GM18519 (cell line): ENCODE measurements at regions not wholly inside any gene's neighbourhood (a gene's known extent, or its start where the extent isn't known, plus 50 kb on each side); places are given as distances from the start of the nearest gene placed in this dataset.
"Not testable (repeated sequence)": the region's sequence is repeated elsewhere in the genome, so short reads cannot be mapped to it uniquely, and the experiment has no call there.

ENCODE experiments used
- ATAC-seq: cut with Tn5 transposase; IDR thresholded peaks from one replicate; pipeline ENCODE4 v1.9.1; 2021; ENCODE audit warnings: mild to moderate bottlenecking, moderate library complexity; ENCODE audit not compliant: unreplicated experiment, low FRiP score

DNA sequence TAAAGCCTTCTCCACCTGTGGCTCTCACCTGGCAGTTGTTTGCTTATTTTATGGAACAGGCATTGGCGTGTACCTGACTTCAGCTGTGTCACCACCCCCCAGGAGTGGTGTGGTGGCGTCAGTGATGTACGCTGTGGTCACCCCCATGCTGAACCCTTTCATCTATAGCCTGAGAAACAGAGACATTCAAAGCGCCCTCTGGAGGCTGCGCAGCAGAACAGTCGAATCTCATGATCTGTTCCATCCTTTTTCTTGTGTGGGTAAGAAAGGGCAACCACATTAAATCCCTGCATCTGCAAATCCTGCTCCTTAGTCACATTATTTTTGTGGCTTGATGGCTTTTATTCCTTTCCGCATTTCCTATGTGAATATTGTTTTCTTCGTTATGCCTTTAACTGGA, 672.8 kb upstream of the PCDH9 start:
- not testable (repeated sequence) for ATAC-seq

DNA sequence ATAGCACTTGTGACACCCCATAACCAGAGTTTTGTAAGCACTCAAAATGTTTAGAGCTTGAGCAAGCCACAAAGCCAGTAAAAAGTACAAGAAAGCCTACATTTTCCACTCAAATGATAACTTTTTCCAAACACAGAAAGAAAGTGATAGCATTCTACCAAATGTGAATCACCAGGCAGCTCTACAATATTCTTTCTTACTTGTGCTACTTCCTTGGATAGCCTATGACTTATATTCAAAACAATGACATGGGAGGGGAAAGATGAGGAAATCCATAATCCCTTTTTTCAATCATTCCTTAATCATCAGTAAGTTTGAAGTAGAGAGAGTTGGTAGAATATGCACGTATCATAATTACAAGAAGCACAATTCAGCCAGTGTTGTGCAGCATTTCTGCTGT, 650.8 kb upstream of the PCDH9 start:
- ATAC-seq: no peak

DNA sequence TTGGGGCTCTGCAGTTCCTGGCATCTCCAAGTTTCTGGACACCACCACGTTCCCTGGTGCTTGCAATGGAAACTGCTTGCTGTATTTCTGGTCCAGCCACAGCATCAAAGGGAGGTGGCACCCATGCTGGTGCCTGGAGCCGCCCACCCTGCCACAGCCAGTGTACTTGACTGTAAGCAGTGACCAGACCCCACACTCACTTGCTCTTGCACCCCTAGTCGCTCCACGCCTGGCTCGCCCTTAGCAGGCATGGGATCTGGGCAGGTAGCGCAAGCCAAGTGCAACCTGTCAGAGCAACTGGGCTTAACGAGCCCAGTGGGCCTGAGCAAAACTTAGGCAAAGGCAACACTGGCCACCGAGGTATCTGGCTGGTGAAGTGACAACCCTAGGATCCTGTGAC, 648.2 kb upstream of the PCDH9 start:
- ATAC-seq: no peak

DNA sequence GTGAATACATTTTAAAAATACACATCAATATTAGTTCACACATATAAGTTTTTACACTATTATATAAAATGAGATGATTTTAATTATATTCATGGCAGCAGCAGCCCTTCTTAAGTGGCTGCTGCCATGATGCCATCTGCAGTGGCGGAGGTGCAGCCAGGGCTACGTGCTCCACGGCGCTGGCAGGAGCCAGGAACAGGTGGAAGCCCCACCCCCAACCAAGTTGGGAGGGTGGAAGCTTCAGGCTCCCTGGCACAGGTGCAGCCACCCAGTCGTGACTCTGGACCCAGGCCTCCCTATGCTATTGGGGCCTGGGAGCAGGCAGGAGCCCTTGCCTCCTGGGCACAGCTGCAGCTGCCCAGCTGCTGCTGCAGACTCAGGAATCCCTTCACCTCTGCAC, 646.9 kb upstream of the PCDH9 start:
- no peak for ATAC-seq

DNA sequence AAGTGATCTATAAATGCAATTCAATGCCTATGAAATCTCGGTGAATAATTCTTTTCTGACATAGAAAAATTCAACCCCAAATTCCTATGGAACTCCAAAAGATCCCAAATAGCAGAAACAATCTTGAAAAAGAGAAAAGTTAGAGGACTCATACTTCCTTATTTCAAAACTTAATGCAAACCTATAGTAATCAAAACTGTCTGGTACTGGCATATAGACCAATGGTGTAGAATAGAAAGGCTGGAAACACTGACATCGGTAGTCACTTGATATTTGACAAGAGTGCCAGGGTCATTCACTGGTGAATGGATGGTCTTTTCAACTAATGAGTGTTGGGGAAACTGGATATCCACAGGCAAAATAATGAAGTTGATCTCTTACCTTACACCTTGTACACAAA, 637.1 kb upstream of the PCDH9 start:
- no peak for ATAC-seq

DNA sequence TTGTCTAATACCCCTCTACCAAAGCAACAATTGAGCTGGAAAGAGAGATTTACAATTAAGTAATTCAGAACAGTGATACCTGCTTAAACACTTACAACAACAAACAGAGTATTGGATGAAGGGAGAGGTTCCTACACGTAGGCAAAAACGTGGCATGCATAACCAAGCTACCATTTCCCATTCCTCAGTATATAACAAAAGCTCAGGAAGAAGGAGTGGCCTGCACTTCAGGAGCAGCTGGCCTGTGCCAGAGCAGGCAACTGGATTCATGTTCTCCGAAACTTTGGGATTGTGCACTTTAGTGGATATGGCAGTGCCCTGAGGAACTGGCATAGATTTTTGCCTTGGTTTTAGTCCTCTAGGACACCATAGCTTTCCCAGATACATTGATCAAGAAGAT, 630.2 kb upstream of the PCDH9 start:
- no peak for ATAC-seq

DNA sequence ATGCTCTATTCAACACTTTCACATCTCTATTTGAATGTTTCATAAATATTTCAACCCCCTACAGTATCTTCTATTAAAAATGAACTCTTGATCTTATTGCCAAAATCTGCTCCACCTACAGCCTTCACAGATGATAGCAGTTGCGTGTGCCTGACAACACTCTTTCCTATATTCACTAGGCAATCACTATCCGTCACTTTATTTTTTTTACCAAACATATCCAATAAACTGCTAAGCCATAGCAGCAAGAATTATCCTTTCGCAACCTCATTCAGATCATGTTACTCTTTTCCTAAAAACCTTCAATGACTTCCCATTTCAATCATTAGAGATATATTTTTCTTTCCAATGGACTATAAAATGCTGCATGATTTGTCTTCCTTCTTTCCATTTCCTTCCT, 629.8 kb upstream of the PCDH9 start:
- no peak for ATAC-seq

DNA sequence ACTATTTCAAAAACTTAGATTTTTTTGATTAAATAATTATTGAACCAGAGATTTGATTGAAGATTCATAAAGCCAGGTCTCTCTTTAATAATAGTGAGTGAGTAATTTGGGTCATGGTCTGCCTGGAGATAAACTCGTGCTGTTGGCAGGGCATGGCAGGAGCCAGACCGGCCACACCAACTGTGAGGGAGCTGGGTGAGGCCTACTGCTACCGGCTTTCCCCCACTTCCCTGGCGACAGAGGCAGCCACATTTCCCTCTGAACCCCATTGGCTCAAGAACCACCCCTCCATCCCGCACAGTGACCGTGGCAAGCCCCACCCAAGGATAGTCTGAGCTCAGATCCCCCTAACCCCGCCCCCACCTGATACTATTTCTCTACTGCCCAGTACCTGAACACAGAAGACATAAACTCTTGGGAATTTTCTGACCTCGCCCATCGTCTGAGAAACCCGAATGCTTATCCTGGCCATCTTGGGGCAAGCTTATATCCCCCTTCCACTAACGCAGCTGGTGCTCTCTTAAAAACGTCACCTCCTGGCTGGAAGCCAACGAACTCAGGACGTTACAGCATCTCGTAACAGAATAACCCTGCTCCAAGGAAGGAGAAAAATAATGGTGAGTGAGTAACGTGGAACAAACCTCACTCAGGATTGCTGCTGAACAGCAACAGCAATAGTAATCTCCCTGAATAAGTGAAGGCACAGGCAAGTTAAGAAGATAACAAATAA, 627.6 kb upstream of the PCDH9 start:
- no peak for ATAC-seq

DNA sequence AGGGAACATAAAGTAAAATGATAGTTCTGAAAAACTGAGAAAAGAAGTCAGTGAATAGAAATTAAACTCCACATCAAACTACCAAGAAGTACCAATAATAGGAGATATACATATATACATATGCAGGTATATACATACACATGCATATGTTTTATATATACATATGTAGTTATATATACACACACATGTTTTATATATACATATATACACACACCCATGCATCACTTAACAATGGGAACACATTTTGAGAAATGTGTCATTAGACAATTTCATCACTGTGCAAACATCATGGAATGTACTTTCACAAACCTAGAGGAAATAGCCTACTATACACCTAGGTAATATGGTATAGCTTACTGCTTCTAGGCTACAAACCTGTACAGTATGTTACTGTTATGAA, 626.8 kb upstream of the PCDH9 start:
- no peak for ATAC-seq

DNA sequence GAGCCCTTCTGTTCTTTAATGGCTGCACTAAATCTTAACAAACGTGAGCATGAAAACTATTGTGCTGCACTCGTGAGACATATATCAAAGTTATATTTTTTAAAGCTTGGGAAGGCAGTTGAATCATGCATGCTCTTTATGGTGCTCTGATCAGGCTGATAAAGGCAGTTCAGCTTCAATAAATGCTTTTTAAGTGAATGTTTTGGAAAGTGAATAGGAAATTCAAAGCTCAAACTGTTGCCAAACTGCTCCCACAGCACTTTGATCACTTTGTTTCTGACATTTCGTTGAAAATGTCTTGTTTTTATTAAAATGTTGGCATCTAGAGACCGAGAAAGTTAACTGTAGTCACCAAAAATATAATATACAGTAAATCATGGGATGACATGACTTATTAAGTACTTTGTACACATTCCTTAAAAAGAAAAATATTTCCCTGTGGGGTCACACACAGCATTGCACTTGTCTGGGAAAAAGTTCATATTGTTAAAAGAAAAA, 625.7 kb upstream of the PCDH9 start:
- no peak for ATAC-seq

DNA sequence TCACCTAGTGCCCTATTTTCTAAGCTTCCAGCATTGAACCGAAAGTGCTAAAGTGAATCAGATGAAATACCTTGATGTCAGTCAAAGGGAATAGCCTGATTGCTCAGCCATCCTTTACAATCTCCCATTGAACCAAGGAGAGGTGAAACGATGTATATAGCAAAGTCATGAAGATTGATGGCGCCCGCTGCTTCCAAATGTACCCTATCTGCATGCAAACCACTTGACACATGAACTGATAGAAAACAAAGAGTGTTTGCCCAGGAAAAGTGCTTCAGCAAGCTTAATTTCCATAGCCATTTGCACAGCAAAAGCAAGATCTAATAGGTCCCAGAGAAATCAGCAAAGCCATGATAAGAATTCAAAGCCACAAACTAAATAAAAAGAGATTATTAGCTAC, 624.9 kb upstream of the PCDH9 start:
- no peak for ATAC-seq

DNA sequence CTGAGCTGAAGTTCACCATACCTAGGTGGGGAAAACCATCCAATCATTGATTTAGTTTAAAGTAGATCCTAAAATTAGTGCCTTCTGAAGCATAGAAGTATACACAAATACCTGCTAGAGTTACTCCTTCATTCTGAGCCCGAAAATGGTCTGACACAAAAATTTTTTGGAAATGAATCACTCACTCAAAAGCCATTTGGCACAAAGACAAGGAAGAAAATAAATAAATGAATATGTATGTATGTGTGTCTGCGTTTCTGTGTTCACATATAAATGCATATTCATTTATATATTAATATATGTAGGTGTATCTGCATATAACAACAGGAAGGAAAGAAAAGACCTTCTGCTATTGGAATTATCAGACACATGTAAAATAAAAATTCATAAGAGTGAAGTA, 614.4 kb upstream of the PCDH9 start:
- ATAC-seq: no peak

DNA sequence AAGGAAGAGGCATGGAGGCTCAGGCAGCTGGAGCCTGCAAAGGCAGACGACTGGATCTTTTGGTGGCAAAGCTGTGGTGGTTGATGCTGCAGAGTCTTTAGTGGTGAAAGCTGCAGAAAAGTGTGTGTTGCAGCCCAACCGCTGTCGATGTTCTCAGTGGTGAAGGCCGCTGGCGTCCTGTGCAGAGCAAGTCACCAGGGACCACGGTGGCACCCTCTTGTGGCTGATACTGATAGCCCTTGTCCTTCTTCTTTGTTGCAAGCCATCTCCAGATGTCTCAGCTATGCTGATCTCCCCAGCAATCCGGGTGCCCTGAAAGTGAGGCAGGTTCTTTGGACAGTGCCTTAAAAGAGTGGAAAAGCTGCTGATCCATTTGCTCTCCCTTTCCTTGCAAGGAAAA, 610.9 kb upstream of the PCDH9 start:
- ATAC-seq: no peak

DNA sequence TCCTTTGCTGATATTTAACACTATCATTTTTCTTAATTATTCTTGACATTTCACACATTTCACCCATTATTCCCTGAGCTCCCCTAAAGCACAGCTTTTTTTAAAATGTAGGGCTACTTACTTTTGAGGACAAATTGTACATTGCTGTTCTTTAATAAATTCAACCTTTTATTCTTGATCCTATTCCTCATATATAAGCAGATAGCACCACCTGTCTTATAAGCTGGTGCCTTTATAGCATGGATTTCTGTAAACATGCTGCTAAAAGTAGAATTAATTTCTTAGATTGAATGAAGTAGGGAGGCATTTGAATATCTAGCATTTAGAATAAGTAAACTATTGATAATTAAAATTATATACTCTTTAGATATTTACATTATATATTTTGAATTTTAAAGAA, 603.4 kb upstream of the PCDH9 start:
- no peak for ATAC-seq

DNA sequence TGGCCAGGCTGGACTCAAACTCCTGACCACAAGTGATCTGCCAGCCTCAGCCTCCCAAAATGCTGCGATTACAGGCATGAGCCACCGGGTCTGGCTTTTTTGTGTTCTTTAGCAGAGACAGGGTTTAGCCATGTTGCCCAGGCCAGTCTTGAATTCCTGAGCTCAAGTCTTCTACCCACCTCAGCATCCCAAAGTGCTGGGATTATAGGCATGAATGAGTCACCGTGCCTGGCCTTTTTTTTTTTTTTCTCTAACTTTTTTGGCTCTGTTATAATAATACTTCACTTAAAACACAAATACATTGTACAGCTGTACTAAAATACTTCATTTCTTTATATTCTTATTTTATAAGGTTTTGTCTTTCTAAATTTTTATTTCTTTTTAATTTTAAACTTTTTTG, 599.5 kb upstream of the PCDH9 start:
- no peak for ATAC-seq

DNA sequence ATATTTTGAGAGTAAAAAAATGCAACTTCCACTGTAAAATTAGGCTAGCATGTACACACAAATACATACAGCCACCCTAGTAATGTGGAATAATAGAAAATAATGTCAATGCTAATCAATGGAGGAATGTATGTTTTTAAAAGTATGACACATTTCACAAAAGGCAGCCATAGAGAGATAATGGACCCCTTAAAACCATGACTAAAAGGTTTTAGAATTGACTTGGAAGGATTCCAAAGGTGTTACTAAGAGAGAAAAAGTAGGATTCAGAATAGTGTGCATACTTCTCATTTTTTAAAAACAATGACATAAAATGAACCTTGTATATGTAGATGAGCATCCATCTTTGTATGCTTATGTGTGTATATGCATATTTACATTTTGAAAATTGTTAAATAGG, 597.9 kb upstream of the PCDH9 start:
- no peak for ATAC-seq

DNA sequence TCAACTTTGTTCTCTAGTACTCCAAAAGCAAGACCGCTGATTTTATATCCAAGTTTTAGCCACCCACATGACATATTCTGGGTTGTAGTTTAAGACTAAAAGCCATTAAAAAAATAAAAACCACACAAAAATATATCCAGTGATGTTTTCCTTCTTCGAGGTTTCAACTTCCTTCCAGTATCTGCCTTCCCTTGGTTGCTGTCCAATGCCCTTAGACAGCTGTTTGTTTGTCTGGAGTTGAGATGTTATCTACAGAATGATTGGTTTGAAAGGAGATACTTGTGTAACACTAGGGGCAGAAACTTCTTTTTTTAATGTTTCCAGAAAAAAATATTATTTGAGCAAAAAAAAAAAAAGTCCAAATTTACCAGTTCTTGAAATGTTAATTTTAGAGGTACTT, 591.5 kb upstream of the PCDH9 start:
- no peak for ATAC-seq

DNA sequence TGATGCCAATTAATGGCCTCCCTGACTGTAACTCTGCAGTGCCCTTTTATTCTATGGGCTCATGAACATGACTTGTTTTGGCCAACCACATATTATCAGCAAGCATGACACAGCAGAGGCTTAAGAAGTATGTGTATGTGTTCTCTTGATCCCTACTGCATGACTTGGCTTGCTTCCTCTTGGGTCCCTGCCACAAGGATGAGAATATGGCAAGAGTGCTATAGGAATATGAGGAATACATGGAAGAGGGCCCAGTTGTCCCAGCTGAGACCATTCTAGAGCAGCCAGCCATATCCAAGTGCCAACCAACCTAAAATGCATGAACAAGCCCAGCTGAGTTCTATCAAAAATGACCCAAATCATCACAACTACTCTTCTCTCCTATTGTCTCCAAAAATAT, 576.7 kb upstream of the PCDH9 start:
- ATAC-seq: no peak

DNA sequence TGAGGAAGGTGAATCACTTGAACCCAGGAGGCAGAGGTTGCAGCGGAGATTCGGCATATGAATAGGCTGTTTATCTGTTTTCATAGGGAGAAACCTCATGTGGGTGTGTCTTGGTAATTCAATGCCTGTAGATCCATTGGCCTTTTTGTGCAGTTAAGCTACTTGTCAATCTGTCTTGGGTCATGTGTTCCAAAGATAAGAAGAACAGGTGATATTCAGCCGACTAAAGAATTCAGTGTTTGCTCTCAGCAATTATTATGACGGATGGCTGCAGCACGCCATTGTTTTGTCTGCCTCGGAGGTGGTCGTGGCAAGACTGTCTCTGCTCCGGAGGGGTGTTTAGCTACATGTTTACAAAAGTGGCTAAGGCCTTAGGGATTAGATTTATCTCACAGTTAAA, 573.0 kb upstream of the PCDH9 start:
- no peak for ATAC-seq

DNA sequence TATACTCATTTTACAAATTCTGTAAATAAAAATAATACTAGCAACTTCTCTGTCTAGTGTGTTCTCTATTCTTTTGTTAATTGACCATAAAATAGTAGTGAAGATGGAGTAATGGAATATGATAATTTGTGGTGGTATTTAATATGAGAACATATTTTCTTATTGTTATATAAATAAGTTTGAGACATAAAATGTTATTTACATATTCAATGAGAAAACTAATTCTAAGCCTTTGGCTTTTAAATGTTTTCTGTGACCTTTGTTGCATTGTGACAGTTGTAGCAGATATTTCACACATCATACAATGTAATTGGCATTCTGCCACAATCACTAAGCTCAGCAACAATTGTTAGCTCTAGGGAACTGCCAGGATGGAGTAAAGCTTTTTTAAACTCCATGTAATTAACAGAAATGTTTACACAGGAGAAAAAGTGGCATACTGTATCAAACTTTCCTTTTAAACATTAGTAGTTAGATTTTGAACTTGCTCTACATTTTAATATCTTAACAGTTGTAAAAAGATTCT, 562.1 kb upstream of the PCDH9 start:
- ATAC-seq: no peak

DNA sequence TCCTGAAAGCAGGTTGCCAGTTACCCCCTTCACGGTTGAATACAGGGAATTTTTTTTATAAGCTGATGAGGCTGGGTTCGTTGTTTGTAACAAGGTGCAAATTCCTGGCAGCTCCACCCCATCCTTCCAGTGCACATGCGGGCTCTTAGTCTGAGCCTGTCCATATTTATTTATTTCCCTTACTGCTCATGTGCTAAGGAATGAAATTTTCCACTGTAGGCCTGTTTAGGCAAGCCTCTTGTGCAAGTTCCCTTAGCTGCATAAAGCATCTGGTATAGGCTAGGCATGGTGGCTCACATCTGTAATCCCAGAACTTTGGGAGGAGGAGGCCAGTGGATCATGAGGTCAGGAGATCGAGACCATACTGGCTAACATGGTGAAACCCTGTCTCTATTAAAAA, 560.9 kb upstream of the PCDH9 start:
- no peak for ATAC-seq

DNA sequence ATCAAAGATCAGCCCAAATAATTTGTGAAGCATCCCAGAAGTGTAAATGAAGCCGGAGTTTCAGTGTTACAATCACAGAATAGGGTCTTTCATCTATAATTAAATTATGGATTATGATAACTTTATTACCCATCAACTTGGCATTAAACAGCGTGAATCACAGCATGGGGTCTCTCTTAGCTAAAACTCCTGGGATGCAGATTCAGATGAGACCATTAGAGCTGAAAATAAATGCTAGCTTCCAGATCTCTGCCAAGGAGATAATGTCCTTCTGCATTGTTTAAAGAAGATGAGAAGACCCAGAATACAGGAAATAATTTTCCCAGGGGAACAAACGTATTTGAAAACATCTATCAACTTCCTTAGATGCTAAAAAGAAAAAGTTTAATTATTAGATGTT, 546.0 kb upstream of the PCDH9 start:
- no peak for ATAC-seq

DNA sequence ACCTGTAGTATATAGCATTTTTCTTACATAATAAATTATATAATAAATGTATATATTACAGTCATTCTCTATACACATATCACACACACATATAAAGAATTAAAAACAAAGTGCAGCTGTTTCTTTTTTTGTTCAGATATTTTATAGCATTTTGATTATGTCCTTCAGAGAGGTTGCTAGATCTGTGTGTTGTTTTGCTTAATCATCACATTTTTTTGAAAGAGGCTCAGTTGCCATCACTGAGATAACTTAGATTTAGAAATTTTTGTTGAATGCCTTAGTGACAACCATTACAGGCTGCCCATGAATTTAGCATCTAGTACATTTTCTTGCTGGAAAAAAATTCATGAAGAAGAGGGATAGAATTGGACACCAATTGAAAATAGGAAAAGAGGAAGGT, 545.2 kb upstream of the PCDH9 start:
- no peak for ATAC-seq
